ENCODE measurements at regions not wholly inside any gene's neighbourhood (a gene's known extent, or its start where the extent isn't known, plus 50 kb on each side); places are given as distances from the start of the nearest gene placed in this dataset.

- no peak for TF ChIP-seq EP300 (IDR thresholded peaks at IDR 0.05; ENCODE audit: borderline replicate concordance in 1 of 2, low read depth in 1 of 2, low read length in 1 of 2)
- no peak for TF ChIP-seq CTCF (IDR thresholded peaks at IDR 0.05)
Observed at GRCh38 chr6:78199044-78199443, 546.2 kb downstream of the MEI4 start.
